ENCODE measurements at regions not wholly inside any gene's neighbourhood (a gene's known extent, or its start where the extent isn't known, plus 50 kb on each side); places are given as distances from the start of the nearest gene placed in this dataset.

DNA sequence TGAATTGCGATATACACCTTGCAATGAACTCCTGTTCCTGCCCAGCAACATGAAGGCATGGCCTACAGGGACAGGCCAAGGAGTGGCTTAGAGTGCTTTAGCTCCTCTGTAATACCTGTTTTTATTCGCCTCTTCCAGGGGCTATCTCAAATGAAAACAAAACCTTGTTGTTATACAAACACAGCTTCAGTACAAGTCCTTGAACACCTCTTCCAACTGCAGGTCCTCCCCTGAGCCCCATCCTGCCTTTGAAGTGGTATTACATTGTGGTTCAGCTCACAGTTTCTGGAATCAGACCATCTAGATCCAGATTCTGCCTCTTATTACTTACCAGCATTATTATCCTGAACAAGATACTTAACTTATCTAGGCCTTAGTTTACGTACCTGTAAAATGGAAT lies 83.0 kb upstream of the HNRNPA3 start:
- Histone ChIP-seq H3K4me1 (ENCODE audit: control insufficient read depth in 1 of 2, low read depth in 2 of 2) (no peaks in the 10 kb centered on the region), H3K36me3 (no peaks in the 10 kb centered on the region), H3K9me3 (no peaks in the 10 kb centered on the region), H3K4me3 (no peak overlapping the region), H3K27me3 (replicated peaks; ENCODE audit: insufficient read depth) (no peaks in the 10 kb centered on the region), H3K27ac (no peak overlapping the region)
- TF ChIP-seq, protein P1, sequence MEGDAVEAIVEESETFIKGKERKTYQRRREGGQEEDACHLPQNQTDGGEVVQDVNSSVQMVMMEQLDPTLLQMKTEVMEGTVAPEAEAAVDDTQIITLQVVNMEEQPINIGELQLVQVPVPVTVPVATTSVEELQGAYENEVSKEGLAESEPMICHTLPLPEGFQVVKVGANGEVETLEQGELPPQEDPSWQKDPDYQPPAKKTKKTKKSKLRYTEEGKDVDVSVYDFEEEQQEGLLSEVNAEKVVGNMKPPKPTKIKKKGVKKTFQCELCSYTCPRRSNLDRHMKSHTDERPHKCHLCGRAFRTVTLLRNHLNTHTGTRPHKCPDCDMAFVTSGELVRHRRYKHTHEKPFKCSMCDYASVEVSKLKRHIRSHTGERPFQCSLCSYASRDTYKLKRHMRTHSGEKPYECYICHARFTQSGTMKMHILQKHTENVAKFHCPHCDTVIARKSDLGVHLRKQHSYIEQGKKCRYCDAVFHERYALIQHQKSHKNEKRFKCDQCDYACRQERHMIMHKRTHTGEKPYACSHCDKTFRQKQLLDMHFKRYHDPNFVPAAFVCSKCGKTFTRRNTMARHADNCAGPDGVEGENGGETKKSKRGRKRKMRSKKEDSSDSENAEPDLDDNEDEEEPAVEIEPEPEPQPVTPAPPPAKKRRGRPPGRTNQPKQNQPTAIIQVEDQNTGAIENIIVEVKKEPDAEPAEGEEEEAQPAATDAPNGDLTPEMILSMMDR (IDR thresholded peaks at IDR 0.05): no peak
- DNase-seq (ENCODE audit: low spot score) (no peak), ATAC-seq (ENCODE audit: insufficient number of reproducible peaks, low FRiP score, low read depth) (no peak)

DNA sequence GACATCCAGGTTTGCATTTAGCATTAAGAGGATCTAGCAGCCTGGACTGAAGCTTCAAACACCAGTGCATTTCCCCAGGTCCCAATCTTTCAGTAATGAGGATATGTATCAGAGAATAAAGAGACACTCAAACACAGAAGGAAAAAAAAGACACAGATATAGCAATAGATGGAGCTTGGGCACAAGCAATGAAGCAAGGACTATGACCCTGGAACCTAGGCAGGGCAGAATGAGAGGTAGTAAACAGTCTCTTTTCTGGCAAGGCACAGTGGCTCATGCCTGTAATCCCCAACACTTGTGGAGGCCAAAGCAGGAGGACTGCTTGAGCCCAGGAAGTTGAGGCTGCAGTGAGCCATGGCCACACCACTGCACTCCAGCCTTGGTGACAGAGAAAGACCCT lies 80.7 kb upstream of the HNRNPA3 start:
- TF ChIP-seq, protein P1 (IDR thresholded peaks at IDR 0.05): no peak
- ATAC-seq (ENCODE audit: insufficient number of reproducible peaks, low FRiP score, low read depth): no peak

DNA sequence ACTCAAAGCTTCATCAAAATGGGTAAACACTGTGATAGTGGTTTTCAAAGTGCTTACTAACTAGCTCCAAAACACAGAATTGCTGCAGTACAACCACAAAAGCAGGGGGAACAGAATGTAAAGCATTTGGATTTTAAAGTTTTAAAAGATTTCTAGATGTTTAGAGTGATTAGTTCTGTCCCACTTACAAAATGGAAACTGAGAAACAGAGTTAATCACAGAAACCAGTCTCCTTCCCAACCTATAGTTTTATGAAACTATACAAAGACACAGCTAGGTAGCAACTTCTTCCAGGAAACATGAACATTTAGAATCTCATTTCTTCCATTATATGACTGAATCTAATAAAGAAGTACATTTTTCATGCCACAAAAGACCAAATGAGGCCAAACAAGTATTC lies 73.8 kb upstream of the HNRNPA3 start:
- no peak for DNase-seq (ENCODE audit: low spot score)
- Histone ChIP-seq H3K4me3 (no peak overlapping the region), H3K27me3 (replicated peaks; ENCODE audit: insufficient read depth) (no peaks in the 10 kb centered on the region), H3K36me3 (no peaks in the 10 kb centered on the region), H3K9me3 (no peaks in the 10 kb centered on the region), H3K27ac (no peak overlapping the region), H3K4me1 (ENCODE audit: control insufficient read depth in 1 of 2, low read depth in 2 of 2) (peaks cover 0 to 8% of the 10 kb centered on the region in 2 donors)
- no peak for ATAC-seq (ENCODE audit: insufficient number of reproducible peaks, low FRiP score, low read depth)
- TF ChIP-seq, protein P1 (IDR thresholded peaks at IDR 0.05): no peak

More for the DNA sequence above, 80.7 kb upstream of the HNRNPA3 start:
- Histone ChIP-seq H3K36me3 (no peaks in the 10 kb centered on the region), H3K4me3 (no peak overlapping the region), H3K9me3 (no peaks in the 10 kb centered on the region), H3K27ac (no peak overlapping the region), H3K27me3 (replicated peaks; ENCODE audit: insufficient read depth) (no peaks in the 10 kb centered on the region), H3K4me1 (ENCODE audit: control insufficient read depth in 1 of 2, low read depth in 2 of 2) (peaks cover 0 to 5% of the 10 kb centered on the region in 2 donors)
- DNase-seq (ENCODE audit: low spot score): no peak

- no peaks in the 10 kb centered on the region for H3K9me3 ChIP-seq
- TF ChIP-seq, protein P1 (IDR thresholded peaks at IDR 0.05): no peak
- peaks cover 0 to 2% of the 10 kb centered on the region in 2 donors for H3K4me1 ChIP-seq (ENCODE audit: control insufficient read depth in 1 of 2, low read depth in 2 of 2)
- DNase-seq (ENCODE audit: low spot score): no peak
- H3K27ac ChIP-seq: no peak overlapping the region
- H3K4me3 ChIP-seq: no peak overlapping the region
- H3K36me3 ChIP-seq: no peaks in the 10 kb centered on the region
- no peak for ATAC-seq (ENCODE audit: insufficient number of reproducible peaks, low FRiP score, low read depth)
- H3K27me3 ChIP-seq (replicated peaks; ENCODE audit: insufficient read depth): no peaks in the 10 kb centered on the region
These were observed 70.7 kb upstream of the HNRNPA3 start for GRCh38 chr2:177141866-177142265.

DNA sequence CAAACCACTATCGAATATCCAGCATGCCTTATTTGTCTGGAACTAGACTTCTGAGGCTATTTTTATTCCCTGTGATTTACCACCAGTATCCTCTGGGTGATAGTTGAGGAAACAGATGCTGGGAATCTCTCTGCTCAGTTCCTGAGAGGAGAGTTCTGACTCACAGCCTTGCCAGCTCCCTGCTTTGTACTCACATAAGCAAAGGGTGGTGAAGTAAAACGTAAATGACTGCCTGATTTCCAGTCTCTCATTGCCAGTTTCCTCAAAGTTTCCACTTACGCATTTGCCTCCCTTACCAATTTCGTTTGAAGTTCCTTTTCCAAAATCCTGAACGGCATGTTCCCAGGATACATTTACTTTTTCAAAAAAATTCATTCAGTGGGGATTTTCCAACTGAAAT lies 69.2 kb upstream of the HNRNPA3 start:
- TF ChIP-seq, protein P1 (IDR thresholded peaks at IDR 0.05): no peak
- Histone ChIP-seq H3K4me3 (no peak overlapping the region), H3K9me3 (no peaks in the 10 kb centered on the region), H3K4me1 (ENCODE audit: control insufficient read depth in 1 of 2, low read depth in 2 of 2) (peaks cover under 1 to 5% of the 10 kb centered on the region in 2 donors), H3K36me3 (no peaks in the 10 kb centered on the region), H3K27me3 (replicated peaks; ENCODE audit: insufficient read depth) (no peaks in the 10 kb centered on the region), H3K27ac (no peak overlapping the region)
- DNase-seq (ENCODE audit: low spot score) (no peak), ATAC-seq (ENCODE audit: insufficient number of reproducible peaks, low FRiP score, low read depth) (no peak)

Measured in thoracic aorta (tissue), 2 donors.